ENCODE measurements at regions not wholly inside any gene's neighbourhood (a gene's known extent, or its start where the extent isn't known, plus 50 kb on each side); places are given as distances from the start of the nearest gene placed in this dataset.

DNA sequence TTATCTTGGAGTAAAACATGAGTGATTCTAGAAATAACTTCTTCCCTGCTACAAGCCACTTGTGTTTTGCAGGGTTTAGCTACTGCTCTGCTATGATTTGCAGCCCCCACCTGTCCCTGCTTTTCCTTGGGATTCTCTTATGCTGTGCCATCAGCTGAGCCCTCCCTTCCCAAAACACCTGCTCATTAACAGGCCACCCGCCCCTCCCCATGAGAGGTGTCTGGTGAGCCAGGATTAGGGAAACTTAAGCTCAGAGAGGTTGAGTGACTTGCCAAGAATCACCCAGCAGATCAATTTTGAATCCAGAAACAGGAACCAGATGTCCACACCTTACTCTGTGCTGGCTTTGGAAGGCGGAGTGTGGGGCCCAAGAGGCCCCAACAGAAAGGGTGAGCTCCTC, 111.7 kb upstream of the CXCL14 start:
- DNase-seq (ENCODE audit: extremely low spot score) = no peak
- ChIA-PET POLR2A (no interaction called here), CTCF (interaction anchor here (0.9 kb wide), 1 partner anchor 124 kb away, joined by 3 read pairs; no protein-coding TSS in a partner anchor)
- TF ChIP-seq NFRKB (IDR thresholded peaks at IDR 0.05) (no peak), PKNOX1 (IDR thresholded peaks at IDR 0.05) (no peak), ZNF384 (IDR thresholded peaks at IDR 0.05) (no peak), L3MBTL2 (conservative IDR thresholded peaks at IDR 0.05) (no peak), ARNT (IDR thresholded peaks at IDR 0.05) (no peak), BHLHE40 (IDR thresholded peaks at IDR 0.05; ENCODE audit: borderline replicate concordance) (no peak), ELF4 (IDR thresholded peaks at IDR 0.05) (no peak), FOXM1 (IDR thresholded peaks at IDR 0.05; ENCODE audit: borderline replicate concordance) (no peak), HDGF (IDR thresholded peaks at IDR 0.05; ENCODE audit: borderline replicate concordance) (no peak), CTBP1 (IDR thresholded peaks at IDR 0.05; ENCODE audit: borderline replicate concordance) (no peak), LEF1 (IDR thresholded peaks at IDR 0.05; ENCODE audit: borderline replicate concordance) (no peak), FOXK2 (IDR thresholded peaks at IDR 0.05) (no peak), SP1 (IDR thresholded peaks at IDR 0.05) (no peak), FOXA1 (IDR thresholded peaks at IDR 0.05) (no peak), SUZ12 (IDR thresholded peaks at IDR 0.05) (no peak), TARDBP (IDR thresholded peaks at IDR 0.05) (no peak)

DNA sequence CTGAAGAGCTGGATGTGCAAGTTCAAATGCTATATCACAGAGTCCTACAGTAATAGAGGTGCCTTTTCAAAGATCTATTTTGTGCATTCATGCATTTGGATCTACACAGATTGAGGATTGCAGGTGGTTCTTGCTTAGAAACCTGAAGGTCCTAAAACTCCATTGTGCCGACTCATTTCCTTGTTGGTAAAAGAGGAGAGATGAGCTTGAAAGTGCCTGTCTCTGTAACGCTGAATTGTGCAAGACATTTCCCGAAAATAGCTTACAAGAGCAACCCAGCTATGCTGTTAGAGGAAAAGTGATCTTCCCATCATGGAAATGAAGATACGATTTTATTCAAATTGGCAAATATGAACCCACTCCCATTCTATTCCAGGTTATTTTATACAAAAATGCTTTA, 110.7 kb upstream of the CXCL14 start:
- POLR2A ChIA-PET = no interaction called here
- TF ChIP-seq NFRKB (IDR thresholded peaks at IDR 0.05) (no peak), FOXM1 (IDR thresholded peaks at IDR 0.05; ENCODE audit: borderline replicate concordance) (no peak), ZNF384 (IDR thresholded peaks at IDR 0.05) (no peak), CTBP1 (IDR thresholded peaks at IDR 0.05; ENCODE audit: borderline replicate concordance) (no peak), L3MBTL2 (conservative IDR thresholded peaks at IDR 0.05) (no peak), LEF1 (IDR thresholded peaks at IDR 0.05; ENCODE audit: borderline replicate concordance) (no peak), FOXA1 (IDR thresholded peaks at IDR 0.05) (no peak), PKNOX1 (IDR thresholded peaks at IDR 0.05) (no peak), BHLHE40 (IDR thresholded peaks at IDR 0.05; ENCODE audit: borderline replicate concordance) (no peak), SUZ12 (IDR thresholded peaks at IDR 0.05) (no peak), TARDBP (IDR thresholded peaks at IDR 0.05) (no peak), ARNT (IDR thresholded peaks at IDR 0.05) (no peak), HDGF (IDR thresholded peaks at IDR 0.05; ENCODE audit: borderline replicate concordance) (no peak), ELF4 (IDR thresholded peaks at IDR 0.05) (no peak)
- CTCF ChIA-PET = no interaction called here
- DNase-seq (ENCODE audit: extremely low spot score) = no peak

GRCh38 chr5:135688385-135688784, 109.6 kb upstream of the CXCL14 start:
- no peak for TF ChIP-seq CTBP1 (IDR thresholded peaks at IDR 0.05; ENCODE audit: borderline replicate concordance)
- no peak for TF ChIP-seq BHLHE40 (IDR thresholded peaks at IDR 0.05; ENCODE audit: borderline replicate concordance)
- no peak for TF ChIP-seq SP1 (IDR thresholded peaks at IDR 0.05)
- no peak for TF ChIP-seq ARNT (IDR thresholded peaks at IDR 0.05)
- TF ChIP-seq SUZ12 (IDR thresholded peaks at IDR 0.05) = no peak
- TF ChIP-seq FOXM1 (IDR thresholded peaks at IDR 0.05; ENCODE audit: borderline replicate concordance) = no peak
- TF ChIP-seq PKNOX1 (IDR thresholded peaks at IDR 0.05) = no peak
- TF ChIP-seq NFRKB (IDR thresholded peaks at IDR 0.05) = no peak
- ChIA-PET CTCF (no interaction called here), POLR2A (no interaction called here)
- no peak for DNase-seq (ENCODE audit: extremely low spot score)

- ChIA-PET CTCF (no interaction called here), POLR2A (no interaction called here)
- DNase-seq (ENCODE audit: extremely low spot score) = no peak
- TF ChIP-seq HDGF (IDR thresholded peaks at IDR 0.05; ENCODE audit: borderline replicate concordance) (no peak), PKNOX1 (IDR thresholded peaks at IDR 0.05) (no peak), TARDBP (IDR thresholded peaks at IDR 0.05) (no peak), ELF4 (IDR thresholded peaks at IDR 0.05) (no peak), FOXA1 (IDR thresholded peaks at IDR 0.05) (no peak), ZNF384 (IDR thresholded peaks at IDR 0.05) (no peak), L3MBTL2 (conservative IDR thresholded peaks at IDR 0.05) (no peak), LEF1 (IDR thresholded peaks at IDR 0.05; ENCODE audit: borderline replicate concordance) (no peak), CTBP1 (IDR thresholded peaks at IDR 0.05; ENCODE audit: borderline replicate concordance) (no peak), SUZ12 (IDR thresholded peaks at IDR 0.05) (no peak), ARNT (IDR thresholded peaks at IDR 0.05) (no peak), BHLHE40 (IDR thresholded peaks at IDR 0.05; ENCODE audit: borderline replicate concordance) (no peak), NFRKB (IDR thresholded peaks at IDR 0.05) (no peak), FOXK2 (IDR thresholded peaks at IDR 0.05) (no peak), SP1 (IDR thresholded peaks at IDR 0.05) (no peak), FOXM1 (IDR thresholded peaks at IDR 0.05; ENCODE audit: borderline replicate concordance) (no peak)
Observed at GRCh38 chr5:135683189-135683588, 104.4 kb upstream of the CXCL14 start.

- POLR2A ChIA-PET = no interaction called here
- CTCF ChIA-PET = no interaction called here
- TF ChIP-seq BHLHE40 (IDR thresholded peaks at IDR 0.05; ENCODE audit: borderline replicate concordance) (no peak), FOXA1 (IDR thresholded peaks at IDR 0.05) (no peak), NFRKB (IDR thresholded peaks at IDR 0.05) (no peak), FOXK2 (IDR thresholded peaks at IDR 0.05) (no peak), CTBP1 (IDR thresholded peaks at IDR 0.05; ENCODE audit: borderline replicate concordance) (no peak), SUZ12 (IDR thresholded peaks at IDR 0.05) (no peak), ELF4 (IDR thresholded peaks at IDR 0.05) (no peak), PKNOX1 (IDR thresholded peaks at IDR 0.05) (no peak)
- DNase-seq (ENCODE audit: extremely low spot score) = no peak
Observed at GRCh38 chr5:135680713-135681112, 101.9 kb upstream of the CXCL14 start.

All from HEK293T (cell line).